H1 (cell line): ENCODE measurements at regions not wholly inside any gene's neighbourhood (a gene's known extent, or its start where the extent isn't known, plus 50 kb on each side); places are given as distances from the start of the nearest gene placed in this dataset.

Experiments
- CTCF ChIA-PET: fragments of 300-600 bp; sonication (Branson Sonifier 250); formaldehyde crosslinking; loops from one replicate; lab custom pipeline; 2021; ENCODE audit not compliant: partially characterized antibody; lab: Charles Lee
- POLR2A ChIA-PET: fragments of 300-600 bp; sonication (Branson Sonifier 250); formaldehyde crosslinking; loops from one replicate; lab custom pipeline; 2021; ENCODE audit warnings: inconsistent platforms; ENCODE audit not compliant: partially characterized antibody; lab: Charles Lee
- DNase-seq, 2 experiments: peaks; one replicate each; pipeline versions ENCODE4 v3.0.0 to v3.0.0-alpha.2; 2010 to 2022; ENCODE audit warnings: low spot score in 2 of 2, low read depth in 1 of 2, mixed read lengths in 1 of 2
- FAIRE-seq: peaks from 2 replicates; lab custom pipeline; 2011; peaks lifted over from hg19 to GRCh38; lab: Jason Lieb, UNC
- H2AFZ ChIP-seq: 2 replicates; pipeline ENCODE4 v1.8.1; 2012; ENCODE audit warnings: low read length, inconsistent platforms
- H2AK5ac ChIP-seq: 2 replicates; pipeline ENCODE4 v1.6.1; 2013; ENCODE audit warnings: low read depth, low read length
- H2BK120ac ChIP-seq: replicated peaks from 2 replicates; pipeline ENCODE3; 2013; ENCODE audit warnings: low read depth, low read length, inconsistent platforms
- H2BK12ac ChIP-seq: 2 replicates; pipeline ENCODE4 v1.6.1; 2013; ENCODE audit warnings: low read depth, low read length
- H2BK15ac ChIP-seq: 2 replicates; pipeline ENCODE4 v1.6.1; 2013; ENCODE audit warnings: low read length
- H2BK20ac ChIP-seq: 2 replicates; pipeline ENCODE4 v1.6.1; 2013; ENCODE audit warnings: low read length
- H2BK5ac ChIP-seq: 2 replicates; pipeline ENCODE4 v1.6.1; 2013; ENCODE audit warnings: low read depth, low read length
- H3K14ac ChIP-seq: 2 replicates; pipeline ENCODE4 v1.6.1; 2013; ENCODE audit warnings: inconsistent platforms; ENCODE audit not compliant: insufficient read length
- H3K18ac ChIP-seq: 2 replicates; pipeline ENCODE4 v1.6.1; 2013; ENCODE audit warnings: low read length; ENCODE audit errors: extremely low read depth
- H3K23ac ChIP-seq: 2 replicates; pipeline ENCODE4 v1.6.1; 2013; ENCODE audit warnings: inconsistent platforms; ENCODE audit not compliant: insufficient read length
- H3K23me2 ChIP-seq: 2 replicates; pipeline ENCODE4 v1.6.1; 2013; ENCODE audit warnings: low read depth, low read length
- H3K27ac ChIP-seq: 2 replicates; pipeline ENCODE4 v1.6.1; 2011; ENCODE audit warnings: low read depth, low read length, inconsistent platforms
- H3K27me3 ChIP-seq, 4 experiments: replicated peaks in 1 of 4; 1 replicate in 1 of 4; 2 replicates in 3 of 4; pipeline versions ENCODE4 v1.6.1 to v1.8.1; 2011 to 2013; ENCODE audit warnings: low read length in 3 of 4, mild to moderate bottlenecking in 3 of 4, inconsistent platforms in 2 of 4, mixed read lengths in 2 of 4, moderate library complexity in 1 of 4; ENCODE audit not compliant: control insufficient read depth in 3 of 4, insufficient read depth in 3 of 4; ENCODE audit errors: extremely low read depth in 1 of 4
- H3K36me3 ChIP-seq, 4 experiments: 2 replicates each; pipeline versions ENCODE4 v1.6.1 to v1.8.1; 2011 to 2013; ENCODE audit warnings: mild to moderate bottlenecking in 4 of 4, low read length in 3 of 4, moderate library complexity in 2 of 4, control low read depth in 1 of 4, inconsistent platforms in 1 of 4; ENCODE audit not compliant: insufficient read depth in 4 of 4, control insufficient read depth in 2 of 4
- H3K4ac ChIP-seq: replicated peaks from 2 replicates; pipeline ENCODE3; 2013; ENCODE audit warnings: low read length, low read depth, mixed read lengths, inconsistent platforms; ENCODE audit not compliant: insufficient read length
- H3K4me1 ChIP-seq, 4 experiments: replicated peaks in 1 of 4; 1 replicate in 1 of 4; 2 replicates in 3 of 4; pipeline versions ENCODE4 v1.6.1 to v1.8.1; 2011 to 2013; ENCODE audit warnings: low read length in 3 of 4, inconsistent platforms in 2 of 4, mixed read lengths in 1 of 4; ENCODE audit not compliant: insufficient read depth in 4 of 4, control insufficient read depth in 3 of 4
- H3K4me2 ChIP-seq, 2 experiments: 2 replicates each; pipeline versions ENCODE4 v1.6.1 to v1.8.1; 2011 to 2013; ENCODE audit warnings: low read depth in 2 of 2, low read length in 2 of 2, control low read depth in 1 of 2, inconsistent platforms in 1 of 2, mild to moderate bottlenecking in 1 of 2; ENCODE audit not compliant: insufficient read depth in 1 of 2
- H3K4me3 ChIP-seq, 4 experiments: fragments of 200-600, 300-600 bp in 1 of 4; sonication (generic), shearing (Covaris generic), sonication (Bioruptor Twin) in 1 of 4; 2 replicates each; pipeline versions ENCODE4 v1.5.1 to v1.8.1; 2011 to 2016; ENCODE audit warnings: low read length in 4 of 4, low read depth in 3 of 4, control low read depth in 2 of 4, inconsistent platforms in 2 of 4, mild to moderate bottlenecking in 2 of 4, mixed read lengths in 1 of 4, moderate library complexity in 1 of 4; ENCODE audit not compliant: insufficient read depth in 2 of 4; ENCODE audit errors: extremely low read depth in 1 of 4
- H3K56ac ChIP-seq: replicated peaks from 2 replicates; pipeline ENCODE3; 2013; ENCODE audit warnings: low read depth, mild to moderate bottlenecking, mixed read lengths, low read length, inconsistent platforms; ENCODE audit not compliant: insufficient read length
- H3K79me1 ChIP-seq: 2 replicates; pipeline ENCODE4 v1.6.1; 2013; ENCODE audit warnings: low read depth, low read length, control low read depth
- H3K79me2 ChIP-seq, 2 experiments: 2 replicates each; pipeline versions ENCODE4 v1.6.1 to v1.8.1; 2012 to 2013; ENCODE audit warnings: low read length in 2 of 2, mild to moderate bottlenecking in 2 of 2, inconsistent platforms in 1 of 2; ENCODE audit not compliant: insufficient read depth in 2 of 2, control insufficient read depth in 1 of 2
- H3K9ac ChIP-seq, 4 experiments: replicated peaks in 1 of 4; 1 replicate in 1 of 4; 2 replicates in 3 of 4; pipeline versions ENCODE4 v1.6.1 to v1.8.1; 2011 to 2013; ENCODE audit warnings: low read depth in 3 of 4, low read length in 3 of 4, control low read depth in 2 of 4, mild to moderate bottlenecking in 2 of 4, moderate library complexity in 2 of 4, inconsistent platforms in 1 of 4; ENCODE audit errors: extremely low read depth in 1 of 4
- H3K9me3 ChIP-seq, 2 experiments: 2 replicates each; pipeline versions ENCODE4 v1.6.1 to v1.8.1; 2012 to 2013; ENCODE audit warnings: mild to moderate bottlenecking in 2 of 2, moderate library complexity in 2 of 2, control low read depth in 1 of 2, inconsistent platforms in 1 of 2, low read depth in 1 of 2, low read length in 1 of 2, mixed read lengths in 1 of 2; ENCODE audit not compliant: insufficient read depth in 2 of 2
- H4K20me1 ChIP-seq, 2 experiments: replicated peaks in 1 of 2; 2 replicates each; pipeline versions ENCODE3 to v1.8.1; 2011 to 2013; ENCODE audit warnings: inconsistent platforms in 2 of 2, low read length in 2 of 2, mild to moderate bottlenecking in 1 of 2; ENCODE audit not compliant: insufficient read depth in 2 of 2, control insufficient read depth in 1 of 2
- H4K5ac ChIP-seq: 2 replicates; pipeline ENCODE4 v1.6.1; 2013; ENCODE audit warnings: low read length, low read depth, mixed read lengths, inconsistent platforms; ENCODE audit not compliant: insufficient read length
- H4K8ac ChIP-seq: 2 replicates; pipeline ENCODE4 v1.8.0; 2013; ENCODE audit warnings: mild to moderate bottlenecking, moderate library complexity, low read length, inconsistent platforms; ENCODE audit not compliant: insufficient read depth; ENCODE audit errors: extremely low read depth
- H4K91ac ChIP-seq: replicated peaks from 2 replicates; pipeline ENCODE3; 2013; ENCODE audit warnings: low read length, mixed read lengths, inconsistent platforms; ENCODE audit not compliant: insufficient read length
- GABPA ChIP-seq: IDR thresholded peaks from 2 replicates; pipeline ENCODE4 v1.6.1; 2011; ENCODE audit warnings: mild to moderate bottlenecking, low read length, moderate library complexity, borderline replicate concordance; ENCODE audit not compliant: insufficient read depth
- SIRT6 ChIP-seq: IDR thresholded peaks from one replicate; pipeline ENCODE4 v1.7.1; 2012; ENCODE audit warnings: low read length, inconsistent platforms
- WGBS, 2 experiments: shearing (Covaris generic) in 1 of 2; methylation state at CpG; one replicate each; pipeline versions ENCODE4 v1.1.6 to v1.1.7; 2013 to 2015; ENCODE audit warnings: low lambda C conversion rate in 2 of 2, mixed read lengths in 2 of 2, inconsistent platforms in 1 of 2, low coverage in 1 of 2, missing lambda C conversion rate in 1 of 2; ENCODE audit not compliant: insufficient replicate concordance in 2 of 2, insufficient coverage in 1 of 2, insufficient read length in 1 of 2; ENCODE audit errors: extremely low coverage in 1 of 2, missing lambda C conversion rate in 1 of 2; 5-methylcytosine and 5-hydroxymethylcytosine counted together

DNA sequence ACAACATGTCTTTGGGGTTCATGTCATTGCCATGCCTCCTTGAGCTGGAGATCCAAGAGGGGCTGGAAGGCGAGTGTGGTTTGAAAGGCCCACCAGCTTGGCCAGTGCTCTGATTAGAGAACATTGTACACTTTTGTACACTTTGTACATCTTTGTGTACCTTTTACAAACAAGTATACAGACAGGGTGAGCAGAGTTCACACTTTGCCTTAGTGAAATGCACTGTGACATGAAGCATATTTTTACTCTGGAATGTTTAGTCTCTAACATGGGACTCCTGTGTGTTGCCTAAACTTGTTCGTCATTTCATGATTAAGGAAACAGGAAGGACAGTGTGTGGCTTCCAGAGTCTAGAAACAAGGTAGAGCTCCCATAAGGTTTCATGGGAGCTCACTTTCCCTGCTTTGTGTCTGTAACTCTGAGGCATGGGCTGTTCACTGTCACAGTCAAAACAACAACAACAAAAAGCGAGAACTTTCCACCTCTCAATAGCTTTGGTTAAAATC lies 225.8 kb upstream of the SOX4 start:
- TF ChIP-seq SIRT6: no peak
- TF ChIP-seq GABPA: no peak
- peaks cover 0 to 2% (median 0%) of the 10 kb centered on the region in 4 experiments; a peak in 1 of 7 replicates for H3K4me1 ChIP-seq
- no peaks in the 10 kb centered on the region for H3K23me2 ChIP-seq
- H3K4me2 ChIP-seq: no peak overlapping the region
- H4K20me1 ChIP-seq: no peaks in the 10 kb centered on the region
- no peak overlapping the region for H3K4me3 ChIP-seq
- no peak overlapping the region for H2AK5ac ChIP-seq
- H4K8ac ChIP-seq: no peak overlapping the region
- H3K18ac ChIP-seq: no peak overlapping the region
- FAIRE-seq (no peak), DNase-seq (no peak)
- no peak overlapping the region for H3K56ac ChIP-seq
- peak overlapping the region; percentile 76; the same call in 1 of the 2 replicates for H2BK12ac ChIP-seq
- H3K4ac ChIP-seq: no peak overlapping the region
- H3K27ac ChIP-seq: no peak overlapping the region
- CTCF ChIA-PET: no interaction called here
- H2BK5ac ChIP-seq: no peak overlapping the region
- POLR2A ChIA-PET: no interaction called here
- H3K79me2 ChIP-seq: no peaks in the 10 kb centered on the region
- H2BK120ac ChIP-seq: no peak overlapping the region
- H2BK15ac ChIP-seq: 0 out of 2 replicates have a peak overlapping the region, but pooled peaks have one; percentile 18
- H3K23ac ChIP-seq: no peak overlapping the region
- no peak overlapping the region for H3K9ac ChIP-seq
- no peaks in the 10 kb centered on the region for H3K36me3 ChIP-seq
- H4K91ac ChIP-seq: no peak overlapping the region
- no peaks in the 10 kb centered on the region for H3K9me3 ChIP-seq
- H3K14ac ChIP-seq: no peak overlapping the region
- H2AFZ ChIP-seq: peak overlapping the region; percentile 68; the same call in 1 of the 2 replicates
- H2BK20ac ChIP-seq: peak overlapping the region; percentile 77; the same call in 1 of the 2 replicates
- WGBS, 2 experiments: 83% methylated on average over 3 of the region's 3 CpGs; no CpG with 5 or more reads in 1 of the 2 experiments
- H3K79me1 ChIP-seq: no peaks in the 10 kb centered on the region
- H4K5ac ChIP-seq: no peak overlapping the region
- no peaks in the 10 kb centered on the region for H3K27me3 ChIP-seq
